ENCODE measurements at regions not wholly inside any gene's neighbourhood (a gene's known extent, or its start where the extent isn't known, plus 50 kb on each side); places are given as distances from the start of the nearest gene placed in this dataset.
"Not testable (repeated sequence)": the region's sequence is repeated elsewhere in the genome, so short reads cannot be mapped to it uniquely, and the experiment has no call there.

DNA sequence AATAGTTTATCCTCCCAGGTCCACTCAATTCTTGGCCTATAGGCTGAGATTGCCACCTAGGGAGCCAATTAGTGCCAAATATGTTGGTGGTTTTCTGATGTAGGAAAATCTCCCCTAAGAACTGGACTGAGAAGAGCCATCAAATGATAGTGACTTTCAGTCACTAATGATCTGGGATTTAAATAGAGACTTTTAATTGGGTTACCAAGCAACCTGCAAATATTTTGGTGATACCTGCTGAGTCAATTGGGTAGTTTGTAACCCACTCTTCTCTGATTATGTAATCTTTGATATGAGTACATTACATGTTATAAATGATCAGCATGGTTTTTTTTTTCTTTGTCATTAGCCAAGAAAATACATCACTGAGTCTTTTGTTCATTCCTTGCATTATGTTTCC is 600.8 kb downstream of the TTLL7 start:
- TF ChIP-seq, protein P1, sequence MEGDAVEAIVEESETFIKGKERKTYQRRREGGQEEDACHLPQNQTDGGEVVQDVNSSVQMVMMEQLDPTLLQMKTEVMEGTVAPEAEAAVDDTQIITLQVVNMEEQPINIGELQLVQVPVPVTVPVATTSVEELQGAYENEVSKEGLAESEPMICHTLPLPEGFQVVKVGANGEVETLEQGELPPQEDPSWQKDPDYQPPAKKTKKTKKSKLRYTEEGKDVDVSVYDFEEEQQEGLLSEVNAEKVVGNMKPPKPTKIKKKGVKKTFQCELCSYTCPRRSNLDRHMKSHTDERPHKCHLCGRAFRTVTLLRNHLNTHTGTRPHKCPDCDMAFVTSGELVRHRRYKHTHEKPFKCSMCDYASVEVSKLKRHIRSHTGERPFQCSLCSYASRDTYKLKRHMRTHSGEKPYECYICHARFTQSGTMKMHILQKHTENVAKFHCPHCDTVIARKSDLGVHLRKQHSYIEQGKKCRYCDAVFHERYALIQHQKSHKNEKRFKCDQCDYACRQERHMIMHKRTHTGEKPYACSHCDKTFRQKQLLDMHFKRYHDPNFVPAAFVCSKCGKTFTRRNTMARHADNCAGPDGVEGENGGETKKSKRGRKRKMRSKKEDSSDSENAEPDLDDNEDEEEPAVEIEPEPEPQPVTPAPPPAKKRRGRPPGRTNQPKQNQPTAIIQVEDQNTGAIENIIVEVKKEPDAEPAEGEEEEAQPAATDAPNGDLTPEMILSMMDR (IDR thresholded peaks at IDR 0.05) = not testable (repeated sequence)
- TF ChIP-seq EP300, POLR2AphosphoS5, POLR2A (IDR thresholded peaks at IDR 0.05): not testable (repeated sequence)
